DOHH2 (cell line): ENCODE measurements at regions not wholly inside any gene's neighbourhood (a gene's known extent, or its start where the extent isn't known, plus 50 kb on each side); places are given as distances from the start of the nearest gene placed in this dataset.

Experiments used
- H3F3A ChIP-seq: fragments of 200-600 bp; sonication (generic), shearing (Covaris generic); 2 replicates; pipeline ENCODE4 v1.6.0; 2016; ENCODE audit warnings: antibody characterized with exemption, mild to moderate bottlenecking; ENCODE audit not compliant: control insufficient read depth, insufficient read depth
- H3K27ac ChIP-seq: fragments of 200-600 bp; sonication (generic); 2 replicates; pipeline ENCODE4 v1.5.1; 2014; ENCODE audit warnings: low read depth, mild to moderate bottlenecking, low read length, moderate library complexity
- H3K27me3 ChIP-seq: fragments of 200-600 bp; sonication (generic); 2 replicates; pipeline ENCODE4 v1.6.1; 2014; ENCODE audit warnings: mild to moderate bottlenecking, low read length, mixed read lengths; ENCODE audit not compliant: control insufficient read depth
- H3K36me3 ChIP-seq: fragments of 200-600 bp; sonication (generic); 2 replicates; pipeline ENCODE4 v1.6.1; 2014; ENCODE audit warnings: mild to moderate bottlenecking, low read length, moderate library complexity, mixed read lengths; ENCODE audit not compliant: control insufficient read depth
- H3K4me1 ChIP-seq: fragments of 200-600 bp; sonication (generic); 2 replicates; pipeline ENCODE4 v1.6.1; 2014; ENCODE audit warnings: mild to moderate bottlenecking, low read length, mixed read lengths; ENCODE audit not compliant: control insufficient read depth
- H3K4me2 ChIP-seq: fragments of 200-600 bp; sonication (generic); 2 replicates; pipeline ENCODE4 v1.6.0; 2014; ENCODE audit warnings: mild to moderate bottlenecking, low read length, moderate library complexity
- H3K4me3 ChIP-seq: fragments of 200-600 bp; sonication (generic); 2 replicates; pipeline ENCODE4 v1.5.1; 2014; ENCODE audit warnings: mild to moderate bottlenecking, low read length, mixed read lengths
- H3K79me2 ChIP-seq: fragments of 200-600 bp; sonication (generic); 2 replicates; pipeline ENCODE4 v1.6.1; 2014; ENCODE audit warnings: mild to moderate bottlenecking, low read length, mixed read lengths; ENCODE audit not compliant: control insufficient read depth
- H3K9me2 ChIP-seq: fragments of 200-600 bp; sonication (generic); replicated peaks from 2 replicates; pipeline ENCODE4 v1.6.1; 2014; ENCODE audit warnings: mild to moderate bottlenecking, low read length, mixed read lengths; ENCODE audit not compliant: control insufficient read depth
- H3K9me3 ChIP-seq: fragments of 200-600 bp; sonication (generic); 2 replicates; pipeline ENCODE4 v1.6.1; 2014; ENCODE audit warnings: antibody characterized with exemption, low read length, mixed read lengths; ENCODE audit not compliant: control insufficient read depth, insufficient read depth
- H4K20me1 ChIP-seq: fragments of 200-600 bp; sonication (generic); 2 replicates; pipeline ENCODE4 v1.6.0; 2014; ENCODE audit warnings: low read depth, mild to moderate bottlenecking, antibody characterized with exemption, low read length, moderate library complexity; ENCODE audit not compliant: control insufficient read depth, insufficient read depth
- CTCF ChIP-seq: fragments of 200-600 bp; sonication (generic); IDR thresholded peaks from one replicate; pipeline ENCODE4 v1.5.1; 2014; ENCODE audit warnings: antibody characterized with exemption, mild to moderate bottlenecking, low read depth, low read length; ENCODE audit not compliant: poor library complexity, severe bottlenecking
- EZH2phosphoT487 ChIP-seq: fragments of 200-600 bp; sonication (generic); IDR thresholded peaks from 2 replicates; pipeline ENCODE4 v1.6.1; 2017; ENCODE audit warnings: borderline replicate concordance, mild to moderate bottlenecking, antibody characterized with exemption, low read length, moderate library complexity, mixed read lengths

- no peak overlapping the region for H3K4me3 ChIP-seq
- no peaks in the 10 kb centered on the region for H3K9me2 ChIP-seq
- H3K27ac ChIP-seq = no peak overlapping the region
- no peaks in the 10 kb centered on the region for H3K4me1 ChIP-seq
- H4K20me1 ChIP-seq = no peaks in the 10 kb centered on the region
- H3K4me2 ChIP-seq = no peak overlapping the region
- H3K27me3 ChIP-seq = no peaks in the 10 kb centered on the region
- H3K36me3 ChIP-seq = no peaks in the 10 kb centered on the region
- H3K79me2 ChIP-seq = no peaks in the 10 kb centered on the region
- TF ChIP-seq EZH2phosphoT487 = no peak
- TF ChIP-seq CTCF = no peak
- no peaks in the 10 kb centered on the region for H3F3A ChIP-seq
- H3K9me3 ChIP-seq = peaks cover 3% of the 10 kb centered on the region; the same call in 1 of the 2 replicates
These were observed 633.2 kb downstream of the ACTR3B start for GRCh38 chr7:153392726-153393125.

- Histone ChIP-seq H3K4me1 (no peaks in the 10 kb centered on the region), H3K79me2 (no peaks in the 10 kb centered on the region), H4K20me1 (no peaks in the 10 kb centered on the region), H3F3A (no peaks in the 10 kb centered on the region), H3K27ac (no peak overlapping the region), H3K4me2 (no peak overlapping the region), H3K27me3 (no peaks in the 10 kb centered on the region), H3K9me3 (peaks cover 3% of the 10 kb centered on the region; the same call in 1 of the 2 replicates), H3K36me3 (no peaks in the 10 kb centered on the region), H3K9me2 (no peaks in the 10 kb centered on the region), H3K4me3 (no peak overlapping the region)
- TF ChIP-seq CTCF (no peak), EZH2phosphoT487 (no peak)
These were observed 634.1 kb downstream of the ACTR3B start for GRCh38 chr7:153393666-153394065.

GRCh38 chr7:153396475-153396874 is 636.9 kb downstream of the ACTR3B start:
- Histone ChIP-seq H3K36me3 (no peaks in the 10 kb centered on the region), H3K27ac (no peak overlapping the region), H3K4me3 (no peak overlapping the region), H3F3A (no peaks in the 10 kb centered on the region), H3K27me3 (no peaks in the 10 kb centered on the region), H3K79me2 (no peaks in the 10 kb centered on the region), H3K9me3 (peaks cover 3% of the 10 kb centered on the region; the same call in 1 of the 2 replicates), H3K4me2 (no peak overlapping the region), H3K9me2 (no peaks in the 10 kb centered on the region), H4K20me1 (no peaks in the 10 kb centered on the region), H3K4me1 (no peaks in the 10 kb centered on the region)
- TF ChIP-seq CTCF (no peak), EZH2phosphoT487 (no peak)
